GM19397 (cell line): ENCODE measurements at regions not wholly inside any gene's neighbourhood (a gene's known extent, or its start where the extent isn't known, plus 50 kb on each side); places are given as distances from the start of the nearest gene placed in this dataset.
"Not testable (repeated sequence)": the region's sequence is repeated elsewhere in the genome, so short reads cannot be mapped to it uniquely, and the experiment has no call there.

ENCODE experiments used
- ATAC-seq: cut with Tn5 transposase; IDR thresholded peaks from one replicate; pipeline ENCODE4 v1.9.1; 2021; ENCODE audit warnings: mild to moderate bottlenecking, moderate library complexity; ENCODE audit not compliant: unreplicated experiment

DNA sequence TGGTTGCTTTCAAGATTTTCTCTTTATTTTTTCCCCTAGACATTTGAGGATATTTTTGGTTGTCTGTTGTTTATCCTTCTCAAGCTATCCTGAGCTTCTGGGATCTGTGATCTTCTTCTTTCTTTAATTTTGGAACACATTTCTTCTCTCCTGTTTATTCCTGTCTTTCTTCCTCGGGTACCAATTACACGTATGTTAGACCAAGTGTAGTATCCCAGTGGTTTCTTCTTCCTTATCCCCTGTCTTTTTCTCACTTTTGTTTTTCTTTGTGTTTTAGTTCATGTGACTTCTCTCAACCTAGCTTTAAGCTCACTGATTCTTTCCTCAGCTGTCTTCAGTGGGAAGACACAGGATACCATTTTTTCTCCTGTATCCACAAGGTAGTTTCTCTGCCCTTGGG, 120.0 kb downstream of the GALR1 start:
- ATAC-seq: no peak

DNA sequence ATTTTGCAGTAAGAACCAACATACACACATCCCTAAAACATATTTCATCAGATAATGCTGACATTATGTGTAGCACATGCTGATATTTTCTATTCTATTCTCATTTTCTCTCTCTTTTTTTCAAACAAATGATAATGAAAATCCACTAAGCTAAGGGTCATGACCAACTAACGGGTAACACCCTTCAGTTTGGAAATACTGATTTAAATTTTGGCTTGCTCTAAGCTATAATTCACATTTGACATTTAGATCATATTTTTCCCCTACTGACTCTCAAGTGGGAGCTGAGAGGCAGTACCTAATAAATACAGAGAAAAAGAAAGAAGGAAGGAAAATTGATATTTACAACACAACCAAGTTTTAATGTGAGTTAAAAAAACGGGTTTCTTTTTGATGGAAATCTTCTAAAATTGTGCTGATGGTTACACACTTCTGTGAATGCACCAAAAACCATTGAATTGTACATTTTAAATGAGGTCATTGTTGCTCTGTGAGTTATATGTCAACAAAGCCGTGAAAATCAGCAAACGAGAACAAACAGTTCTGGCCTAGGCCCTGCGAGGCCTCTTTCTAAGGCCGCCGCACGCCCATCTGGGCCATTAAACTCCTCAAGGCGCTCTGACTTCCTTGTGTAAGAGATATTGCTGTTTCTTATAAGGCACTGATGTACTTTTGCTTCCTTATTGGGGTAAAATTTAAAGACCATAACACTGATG, 124.2 kb downstream of the GALR1 start:
- ATAC-seq: no peak

DNA sequence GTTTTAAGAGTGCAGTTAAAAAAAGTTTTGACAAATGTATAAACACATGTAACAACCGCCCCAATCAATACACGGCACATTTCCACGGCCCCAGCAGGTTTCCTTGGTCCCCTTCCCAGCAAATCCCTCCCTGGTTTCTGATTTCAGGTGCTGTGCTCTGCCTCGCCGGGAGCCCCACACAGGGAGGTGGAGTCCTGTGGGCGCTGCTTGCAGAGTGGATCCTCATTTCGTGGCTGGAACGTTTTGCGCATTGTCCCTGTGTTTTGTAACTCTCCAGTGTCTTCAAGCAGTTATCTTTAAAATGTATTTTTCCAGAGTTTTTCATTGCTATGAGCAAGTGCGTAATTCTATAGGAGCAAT, 124.8 kb downstream of the GALR1 start:
- no peak for ATAC-seq

DNA sequence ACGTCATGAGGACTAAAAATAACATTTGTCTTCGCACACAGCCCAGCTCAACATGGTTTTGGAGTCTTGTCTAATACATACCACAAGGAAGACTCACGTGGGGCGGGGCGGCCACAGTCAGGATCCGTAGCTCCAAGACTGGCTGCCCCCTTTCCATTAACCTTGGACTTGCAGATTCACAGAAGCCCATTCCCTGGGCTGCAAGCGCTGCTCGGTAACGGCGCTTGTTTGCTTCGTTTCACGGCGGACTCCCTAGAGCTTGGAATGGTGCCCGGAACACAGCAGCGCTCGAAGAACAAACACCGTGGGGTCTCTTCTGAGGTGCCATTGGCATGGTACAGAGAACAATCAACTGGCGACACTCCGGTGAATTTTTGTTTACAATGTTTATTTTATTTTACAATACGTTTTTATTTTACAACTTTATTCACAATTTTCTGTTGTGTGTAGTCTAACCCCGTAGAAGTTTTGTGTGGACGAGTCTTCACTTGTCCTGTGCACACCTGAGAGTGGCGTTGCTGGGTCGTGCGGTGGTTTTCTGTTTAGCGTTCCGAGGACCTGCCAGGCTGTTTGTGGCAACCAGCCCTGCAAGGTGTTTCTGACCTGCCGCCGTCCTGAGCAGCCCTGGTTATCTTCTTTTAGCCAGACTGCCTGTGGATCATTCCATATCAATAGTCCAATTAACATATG, 126.5 kb downstream of the GALR1 start:
- no peak for ATAC-seq

DNA sequence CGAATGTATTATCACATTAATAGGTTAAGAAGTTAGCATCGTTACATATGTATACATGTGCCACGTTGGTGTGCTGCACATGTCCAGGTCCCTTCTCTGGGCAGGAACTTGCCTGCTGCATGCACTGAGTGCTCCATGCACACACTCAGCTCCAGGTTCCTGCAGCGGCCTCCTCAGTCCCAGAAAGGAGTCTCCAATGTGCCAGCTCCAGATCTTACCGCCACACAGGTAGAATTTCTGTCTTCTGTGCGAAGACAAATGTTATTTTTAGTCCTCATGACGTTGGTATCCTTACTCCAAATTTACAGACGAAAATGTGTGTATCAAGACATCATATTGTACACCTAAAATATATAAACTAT, 127.1 kb downstream of the GALR1 start:
- ATAC-seq: no peak

DNA sequence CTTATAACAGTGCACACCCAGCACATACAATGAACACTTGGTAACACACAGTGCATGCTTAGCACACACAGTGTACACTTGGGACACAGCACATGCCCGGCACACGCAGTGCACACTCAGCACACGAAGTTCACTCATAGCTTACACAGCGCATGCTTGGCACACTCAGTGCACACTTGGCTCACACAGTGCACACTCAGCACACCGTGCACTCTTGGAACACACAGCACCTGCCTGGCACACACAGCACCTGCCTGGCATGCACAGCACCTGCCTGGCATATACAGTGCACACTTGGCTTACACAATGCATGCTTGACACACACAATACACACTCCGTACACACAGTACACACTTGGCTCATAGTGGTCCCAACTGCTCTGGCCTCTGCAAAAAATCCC, 128.2 kb downstream of the GALR1 start:
- ATAC-seq: no peak

DNA sequence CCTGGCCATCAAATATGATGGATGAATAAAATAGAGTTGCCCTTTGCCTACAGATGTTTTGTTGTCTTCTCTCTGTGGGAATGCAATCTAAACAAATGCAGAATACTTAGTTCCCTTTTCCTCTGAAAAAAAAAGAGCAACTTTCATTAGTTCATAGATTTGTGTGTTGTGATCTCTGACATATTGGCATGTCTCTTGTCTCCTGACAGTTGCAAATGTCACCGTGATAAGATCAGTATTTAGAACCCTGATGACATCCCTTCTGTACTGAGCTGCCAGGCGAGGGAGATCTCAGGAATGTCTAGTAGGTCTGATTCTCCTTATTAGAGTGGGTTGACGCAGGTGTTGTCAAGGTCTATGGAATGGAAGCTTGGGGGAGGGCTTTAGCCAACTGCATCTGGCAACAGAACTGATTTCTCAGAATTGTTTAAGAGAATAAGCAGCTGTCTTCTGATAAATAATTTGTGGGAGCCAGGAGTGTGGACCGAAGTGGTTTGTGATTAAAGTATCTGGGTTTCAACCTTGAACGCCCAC, 130.4 kb downstream of the GALR1 start:
- no peak for ATAC-seq

DNA sequence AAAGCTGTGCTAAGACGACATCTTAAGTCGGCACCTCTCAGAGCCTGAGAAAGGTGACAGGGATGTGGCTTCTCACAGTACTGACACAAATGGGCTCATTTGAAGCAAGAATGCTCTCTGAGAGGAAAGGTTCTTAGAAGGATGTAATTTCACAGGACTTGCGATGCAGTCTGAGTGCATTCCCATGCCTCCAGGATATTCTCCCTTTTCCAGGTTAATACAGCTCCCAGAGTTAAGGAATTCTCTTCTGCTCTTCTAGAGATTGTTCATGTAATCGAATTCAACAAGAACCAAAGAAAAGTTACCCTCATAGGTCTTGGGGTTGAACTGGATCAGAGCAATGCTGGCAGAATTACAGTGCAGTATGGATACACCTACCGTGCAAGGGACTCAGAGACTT, 131.0 kb downstream of the GALR1 start:
- ATAC-seq: no peak

DNA sequence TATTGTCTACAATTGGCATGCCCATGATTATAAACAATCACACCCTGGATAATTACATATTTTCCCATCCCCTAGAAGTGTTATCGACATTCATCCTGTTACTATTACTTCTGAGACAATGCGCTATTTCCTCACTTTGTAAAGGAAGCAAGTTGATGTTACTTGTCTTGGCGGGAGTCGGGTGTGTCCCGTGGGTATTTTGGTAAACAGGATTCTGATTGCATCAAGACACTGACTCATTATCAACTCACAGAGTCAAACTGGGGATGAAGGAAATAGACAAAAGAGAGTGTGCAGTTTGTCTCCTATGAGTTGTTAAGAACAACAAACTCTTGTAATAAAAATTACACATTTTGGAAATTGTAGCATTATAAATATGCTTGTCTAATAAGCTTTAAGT, 142.7 kb downstream of the GALR1 start:
- ATAC-seq: no peak

DNA sequence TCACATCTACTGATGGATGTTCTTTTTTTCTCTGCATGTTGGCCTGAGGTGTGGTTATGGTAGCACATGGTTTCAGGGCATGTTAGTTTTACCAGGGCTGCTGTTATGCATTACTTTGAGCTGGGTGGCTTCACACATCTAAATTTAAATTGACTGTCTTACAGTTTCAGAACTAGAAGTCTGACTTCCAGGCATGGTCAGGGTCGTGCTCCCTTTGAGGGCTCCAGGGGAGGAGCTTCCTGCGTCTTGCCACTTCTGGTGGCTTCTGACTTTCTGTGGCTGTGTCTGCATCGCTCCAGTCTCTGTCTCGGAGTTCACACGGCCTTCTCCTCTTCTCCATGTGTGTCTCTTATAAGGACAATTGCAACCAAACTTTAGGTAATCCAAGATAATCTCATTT, 143.9 kb downstream of the GALR1 start:
- no peak for ATAC-seq

DNA sequence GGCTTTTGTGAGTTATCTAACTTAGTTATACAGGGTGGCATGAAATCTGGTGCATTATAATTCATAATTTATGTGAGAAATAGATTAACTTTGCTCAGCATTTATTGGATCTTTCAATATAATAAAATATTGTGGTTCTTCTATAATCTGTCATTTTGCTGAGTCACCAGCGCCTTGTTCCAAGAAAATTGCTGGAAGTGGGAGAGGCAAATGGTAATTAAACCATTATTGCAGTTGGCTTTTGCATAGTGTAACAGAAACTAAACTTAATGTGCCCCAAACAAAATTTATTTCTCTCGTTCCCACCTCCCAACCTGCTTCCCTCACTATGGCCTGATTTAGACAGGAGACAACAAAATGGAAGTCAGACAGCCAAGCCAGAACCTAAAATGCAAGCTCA, 146.3 kb downstream of the GALR1 start:
- no peak for ATAC-seq

DNA sequence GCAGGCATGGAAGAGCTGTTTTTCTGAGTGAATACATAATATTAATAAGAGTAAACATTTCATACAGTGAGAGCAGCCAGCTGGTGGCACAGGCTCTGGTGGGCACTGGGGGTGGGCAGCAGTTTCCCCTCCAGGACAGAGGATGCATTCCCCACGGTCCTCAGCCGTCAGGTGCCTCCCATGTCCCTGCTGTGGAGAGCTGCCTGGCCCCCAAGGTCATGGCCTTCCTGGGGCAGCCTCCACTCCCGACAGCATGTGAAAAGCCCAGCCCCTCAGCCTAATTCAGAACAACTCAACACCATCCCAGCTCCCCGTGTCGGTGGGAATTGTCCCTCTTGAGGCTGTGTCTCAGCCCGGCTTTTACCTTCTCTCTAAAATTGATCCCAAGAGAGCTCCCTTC, 147.4 kb downstream of the GALR1 start:
- no peak for ATAC-seq

DNA sequence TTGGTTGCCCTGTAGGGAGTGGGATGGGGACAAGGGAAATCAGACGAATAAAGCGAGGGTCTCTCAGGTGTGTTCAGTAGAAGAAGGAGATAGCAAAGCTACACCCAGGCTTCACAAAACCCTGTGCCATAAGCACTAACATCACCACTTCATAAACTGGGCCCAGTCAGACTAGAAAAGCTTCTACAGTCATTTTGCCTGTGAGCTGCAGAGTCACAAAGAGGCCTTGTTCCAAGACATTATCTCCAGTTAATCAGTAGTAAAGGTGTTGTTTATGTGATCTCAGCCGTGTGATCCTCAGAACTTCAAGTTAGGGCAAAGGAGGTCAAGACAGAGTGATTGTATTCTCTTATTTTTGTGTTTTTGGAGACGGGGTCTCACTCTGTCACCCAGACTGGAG, 148.0 kb downstream of the GALR1 start:
- ATAC-seq: no peak

DNA sequence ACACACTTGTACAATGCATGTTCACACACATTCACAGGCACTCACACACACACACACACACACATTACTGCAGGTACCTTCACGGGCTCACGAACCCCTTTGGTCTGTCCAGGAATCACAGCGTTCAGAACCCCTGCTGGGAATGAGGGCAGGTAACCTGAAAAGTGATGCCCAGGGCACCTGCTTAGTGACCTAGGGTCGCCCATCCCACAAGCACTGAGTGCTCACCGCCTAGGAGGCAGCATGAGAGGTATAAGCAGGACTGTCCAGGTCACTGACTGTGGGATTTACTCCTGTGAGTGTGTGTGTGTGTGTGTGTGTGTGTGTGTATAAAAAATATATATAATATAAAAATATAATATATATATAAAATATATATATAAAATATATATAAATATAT, 150.9 kb downstream of the GALR1 start:
- no peak for ATAC-seq

DNA sequence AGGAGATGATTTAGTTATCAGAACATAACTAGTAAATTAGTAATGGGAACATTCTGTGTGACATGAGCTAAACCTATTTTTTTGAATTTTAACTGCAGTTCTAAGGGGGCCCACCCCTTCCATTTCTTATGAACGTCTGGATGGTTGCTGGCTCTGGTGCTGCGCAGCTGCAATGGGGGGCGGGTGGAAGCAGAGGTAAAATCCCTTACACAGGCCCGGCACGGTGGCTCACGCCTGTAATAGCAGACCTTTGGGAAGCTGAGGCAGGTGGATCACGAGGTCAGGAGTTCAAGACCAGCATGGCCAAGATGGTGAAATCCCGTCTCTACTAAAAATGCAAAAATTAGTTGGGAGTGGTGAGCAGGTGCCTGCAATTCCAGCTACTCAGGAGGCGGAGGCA, 151.5 kb downstream of the GALR1 start:
- ATAC-seq: no peak

DNA sequence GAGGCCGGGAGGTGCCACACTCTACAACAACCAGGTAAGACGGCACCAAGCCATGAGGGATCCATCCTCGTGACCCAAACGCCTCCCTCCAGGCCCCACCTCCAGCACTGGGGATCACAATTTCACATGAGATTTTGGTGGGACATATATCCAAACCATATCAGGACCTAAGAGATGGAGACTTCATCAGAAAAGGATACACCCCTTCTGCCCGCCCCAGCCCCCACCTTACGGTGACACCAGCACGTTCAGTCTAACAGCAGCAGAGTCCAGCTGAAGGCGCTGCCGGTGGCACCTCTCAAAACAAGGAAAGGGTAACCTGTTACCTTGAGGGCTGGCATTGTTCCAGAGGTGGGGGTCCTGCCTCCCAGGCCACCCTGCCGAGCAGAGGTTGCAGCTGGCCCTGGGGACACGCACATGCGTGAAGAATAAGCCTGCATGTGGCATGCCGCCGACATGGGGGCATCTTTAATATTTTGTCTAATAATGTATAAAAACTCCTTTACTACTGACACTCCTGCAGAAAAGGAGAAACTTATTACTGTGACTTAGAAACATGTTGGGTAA, 154.4 kb downstream of the GALR1 start:
- no peak for ATAC-seq

DNA sequence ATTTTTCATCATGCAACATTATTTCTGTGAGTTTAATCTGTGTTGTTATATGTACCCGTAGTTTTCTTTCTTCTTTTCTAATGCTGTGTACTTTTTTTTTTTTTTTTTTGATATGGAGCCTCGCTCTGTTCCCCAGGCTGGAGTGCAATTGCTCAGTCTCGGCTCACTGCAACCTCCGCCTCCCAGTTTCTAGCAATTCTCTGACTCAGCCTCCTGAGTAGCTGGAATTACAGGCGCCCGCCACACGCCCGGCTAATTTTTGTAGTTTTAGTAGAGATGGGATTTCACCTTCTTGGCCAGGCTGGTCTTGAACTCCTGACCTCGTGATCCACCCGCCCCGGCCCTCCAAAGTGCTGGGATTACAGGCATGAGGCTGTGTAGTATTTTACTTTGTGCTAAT, 155.4 kb downstream of the GALR1 start:
- no peak for ATAC-seq

DNA sequence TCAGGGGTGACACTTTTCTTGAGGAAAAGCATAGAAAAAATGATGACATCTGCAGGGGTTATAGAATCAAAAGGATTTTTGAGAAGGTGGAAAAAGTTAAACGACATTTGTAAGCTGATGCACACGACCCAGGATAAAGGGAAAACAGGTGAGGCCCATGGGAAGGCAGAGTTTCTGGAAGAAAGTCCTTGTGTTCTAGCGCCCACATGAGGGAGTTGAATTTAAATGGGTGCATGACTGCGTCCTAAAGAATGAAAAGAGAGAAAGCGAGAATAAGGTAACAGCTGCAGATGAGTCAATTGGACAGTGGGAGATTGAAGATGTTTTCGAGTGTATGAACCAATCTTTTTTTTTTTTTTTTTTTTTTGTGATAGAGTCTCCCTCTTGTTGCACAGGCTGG, 158.1 kb downstream of the GALR1 start:
- ATAC-seq: no peak

DNA sequence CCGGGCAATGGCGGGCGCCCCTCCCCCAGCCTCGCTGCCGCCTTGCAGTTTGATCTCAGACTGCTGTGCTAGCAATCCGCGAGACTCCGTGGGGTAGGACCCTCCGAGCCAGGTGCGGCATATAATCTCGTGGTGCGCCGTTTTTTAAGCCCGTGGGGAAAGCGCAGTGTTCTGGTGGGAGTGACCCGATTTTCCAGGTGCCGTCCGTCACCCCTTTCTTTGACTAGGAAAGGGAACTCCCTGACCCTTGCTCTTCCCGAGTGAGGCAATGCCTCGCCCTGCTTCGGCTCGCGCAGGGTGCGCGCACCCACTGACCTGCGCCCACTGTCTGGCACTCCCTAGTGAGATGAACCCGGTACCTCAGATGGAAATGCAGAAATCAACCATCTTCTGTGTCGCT, 171.9 kb downstream of the GALR1 start:
- not testable (repeated sequence) for ATAC-seq

DNA sequence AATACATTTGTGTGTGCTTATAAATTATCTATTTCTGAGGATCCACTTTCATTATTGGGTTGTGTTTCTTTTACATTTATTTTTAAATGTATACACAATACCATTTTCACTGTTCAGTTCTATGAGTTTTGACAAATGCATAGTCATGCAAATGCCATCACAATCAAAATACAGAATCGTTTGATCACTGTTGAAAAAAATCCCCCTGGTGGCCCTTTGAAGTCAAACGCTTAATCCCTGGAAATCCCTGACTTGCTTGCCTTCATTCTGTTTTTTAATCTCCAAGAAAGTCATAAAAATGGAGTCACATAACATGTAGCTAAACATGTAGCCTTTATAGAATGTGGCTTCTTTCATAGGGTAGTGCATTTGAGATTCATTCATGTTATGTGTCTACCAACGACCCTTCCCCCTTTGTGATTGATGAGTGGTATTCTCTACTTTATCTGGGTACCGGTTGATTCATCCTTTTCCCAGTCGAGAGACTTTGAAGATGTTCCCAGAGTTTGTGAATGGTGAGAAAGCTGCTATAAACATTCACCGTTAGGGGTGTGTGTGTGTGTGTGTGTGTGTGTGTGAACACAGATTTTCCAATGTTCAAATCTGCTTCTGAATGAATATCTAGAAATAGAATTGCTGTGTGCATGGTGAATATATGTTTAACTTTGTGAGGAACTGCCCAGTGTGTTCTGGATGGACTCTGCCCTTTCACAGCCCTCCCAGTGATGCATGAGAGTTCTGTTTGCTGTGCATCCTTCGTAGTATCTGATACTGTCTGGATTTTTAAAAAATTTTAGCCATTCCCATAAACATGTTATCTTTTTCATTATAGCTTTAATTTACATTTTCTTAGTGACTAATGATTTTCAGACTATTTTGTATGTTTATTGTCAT, 173.6 kb downstream of the GALR1 start:
- ATAC-seq: no peak

DNA sequence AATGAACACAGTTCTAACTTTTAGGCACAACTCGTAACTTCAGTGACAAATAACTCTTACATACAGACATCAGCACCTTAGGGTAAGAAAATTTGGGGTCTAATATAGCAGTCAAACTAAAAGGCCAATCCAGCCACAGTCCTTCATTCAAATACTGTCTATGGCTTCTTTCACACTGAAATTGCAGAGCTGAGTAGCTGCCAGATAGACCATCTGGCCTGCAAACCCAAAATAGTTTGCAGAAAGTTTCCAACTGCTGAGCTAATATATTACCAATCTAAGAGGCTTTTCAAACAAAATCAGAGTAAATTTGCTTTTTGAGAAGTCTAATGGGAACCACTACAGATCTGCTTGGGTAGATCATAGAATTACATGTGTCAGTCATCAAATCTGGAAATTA, 183.4 kb downstream of the GALR1 start:
- no peak for ATAC-seq
